NCI-H748 treated with DMSO at 0.1 percent for 48 hours (cell line): ENCODE measurements at regions not wholly inside any gene's neighbourhood (a gene's known extent, or its start where the extent isn't known, plus 50 kb on each side); places are given as distances from the start of the nearest gene placed in this dataset.

Experiments used
- DNase-seq: peaks from one replicate; lab custom pipeline; 2025; lab: John Stamatoyannopoulos, UW

- DNase-seq, result no peak
These were observed 266.0 kb upstream of the MTNR1B start for GRCh38 chr11:92703449-92703830.

- DNase-seq, result peak; percentile 83
These were observed 262.3 kb upstream of the MTNR1B start for GRCh38 chr11:92707173-92707619.

- DNase-seq, result no peak
These were observed 261.8 kb upstream of the MTNR1B start for GRCh38 chr11:92707665-92708064.

GRCh38 chr11:92709329-92709728 is 260.1 kb upstream of the MTNR1B start:
- no peak for DNase-seq

GRCh38 chr11:92711926-92712325 is 257.5 kb upstream of the MTNR1B start:
- DNase-seq, result no peak

- DNase-seq, result no peak
These were observed 255.3 kb upstream of the MTNR1B start for GRCh38 chr11:92714111-92714510.

- DNase-seq, result peak; percentile 73
These were observed 252.2 kb upstream of the MTNR1B start for GRCh38 chr11:92717240-92717639.

GRCh38 chr11:92720385-92720784 is 249.1 kb upstream of the MTNR1B start:
- no peak for DNase-seq

GRCh38 chr11:92725352-92725751 is 244.1 kb upstream of the MTNR1B start:
- DNase-seq, result no peak

GRCh38 chr11:92727123-92727522 is 242.3 kb upstream of the MTNR1B start:
- DNase-seq, result no peak

GRCh38 chr11:92727769-92728168 is 241.7 kb upstream of the MTNR1B start:
- no peak for DNase-seq

- no peak for DNase-seq
These were observed 240.8 kb upstream of the MTNR1B start for GRCh38 chr11:92728628-92729027.

- DNase-seq, result no peak
These were observed 234.4 kb upstream of the MTNR1B start for GRCh38 chr11:92735039-92735438.

- no peak for DNase-seq
These were observed 231.2 kb upstream of the MTNR1B start for GRCh38 chr11:92738276-92738675.

- DNase-seq, result no peak
These were observed 230.4 kb upstream of the MTNR1B start for GRCh38 chr11:92739041-92739440.

- no peak for DNase-seq
These were observed 230.0 kb upstream of the MTNR1B start for GRCh38 chr11:92739491-92739890.

- DNase-seq, result no peak
These were observed 229.2 kb upstream of the MTNR1B start for GRCh38 chr11:92740276-92740675.

GRCh38 chr11:92744929-92745585 is 224.4 kb upstream of the MTNR1B start:
- no peak for DNase-seq

- no peak for DNase-seq
These were observed 218.7 kb upstream of the MTNR1B start for GRCh38 chr11:92750794-92751193.

- DNase-seq, result no peak
These were observed 217.9 kb upstream of the MTNR1B start for GRCh38 chr11:92751594-92751993.

- no peak for DNase-seq
These were observed 217.3 kb upstream of the MTNR1B start for GRCh38 chr11:92752122-92752521.

- DNase-seq, result no peak
These were observed 216.3 kb upstream of the MTNR1B start for GRCh38 chr11:92753161-92753560.

- no peak for DNase-seq
These were observed 211.1 kb upstream of the MTNR1B start for GRCh38 chr11:92758241-92758780.

GRCh38 chr11:92759571-92760214 is 209.8 kb upstream of the MTNR1B start:
- no peak for DNase-seq
